IMR-90 (cell line): ENCODE measurements at regions not wholly inside any gene's neighbourhood (a gene's known extent, or its start where the extent isn't known, plus 50 kb on each side); places are given as distances from the start of the nearest gene placed in this dataset.

ENCODE experiments used
- ATAC-seq: fragments of 200-7000 bp; cut with Tn5 transposase; 2 replicates; pipeline ENCODE4 v1.9.1; 2020; ENCODE audit warnings: low read depth, mild to moderate bottlenecking, moderate library complexity
- BruUV-seq: library from RNA; stranded (reverse); fragments of 400-500 nt; replicated peaks from 2 replicates; lab custom pipeline; 2021; lab: Mats Ljungman, UMichigan
- CTCF ChIA-PET: fragments of 300-600 bp; formaldehyde crosslinking; extraction: SDS; loops from one replicate; lab custom pipeline; 2021; ENCODE audit warnings: antibody characterized with exemption; lab: Yijun Ruan, JAX
- POLR2A ChIA-PET: fragments of 300-600 bp; sonication (Branson Sonifier 250); formaldehyde crosslinking; loops from one replicate; lab custom pipeline; 2022; ENCODE audit warnings: antibody characterized with exemption; ENCODE audit not compliant: unreplicated experiment; lab: Charles Lee
- DNase-seq: peaks from one replicate; pipeline ENCODE4 v3.0.0; 2013
- H2AFZ ChIP-seq: replicated peaks from 2 replicates; pipeline ENCODE3; 2013; ENCODE audit warnings: low read length, mild to moderate bottlenecking; ENCODE audit not compliant: poor library complexity
- H2AK5ac ChIP-seq: 2 replicates; pipeline ENCODE4 v1.6.1; 2013; ENCODE audit warnings: low read depth, low read length, inconsistent platforms
- H2AK9ac ChIP-seq: replicated peaks from 2 replicates; pipeline ENCODE3; 2013; ENCODE audit warnings: mild to moderate bottlenecking, low read depth, low read length, moderate library complexity; ENCODE audit not compliant: poor library complexity
- H2BK120ac ChIP-seq: 2 replicates; pipeline ENCODE4 v1.6.1; 2013; ENCODE audit warnings: low read depth, low read length, inconsistent platforms
- H2BK15ac ChIP-seq: 3 replicates; pipeline ENCODE4 v1.6.1; 2013; ENCODE audit warnings: low read depth, low read length, inconsistent platforms
- H2BK20ac ChIP-seq: 2 replicates; pipeline ENCODE4 v1.6.1; 2013; ENCODE audit warnings: low read depth, mild to moderate bottlenecking, inconsistent platforms, low read length, moderate library complexity
- H2BK5ac ChIP-seq: 2 replicates; pipeline ENCODE4 v1.6.1; 2013; ENCODE audit warnings: mild to moderate bottlenecking, low read depth, low read length, inconsistent platforms; ENCODE audit not compliant: poor library complexity, severe bottlenecking
- H3K14ac ChIP-seq: replicated peaks from 2 replicates; pipeline ENCODE4 v1.6.1; 2013; ENCODE audit warnings: low read depth, low read length, inconsistent platforms
- H3K18ac ChIP-seq: 2 replicates; pipeline ENCODE4 v1.6.1; 2013; ENCODE audit warnings: low read depth, low read length, control low read depth
- H3K23ac ChIP-seq: 2 replicates; pipeline ENCODE4 v1.6.1; 2013; ENCODE audit warnings: low read depth, low read length, inconsistent platforms
- H3K27ac ChIP-seq: 2 replicates; pipeline ENCODE4 v1.5.1; 2013; ENCODE audit warnings: mild to moderate bottlenecking, control low read depth, low read length; ENCODE audit not compliant: insufficient read depth
- H3K27me3 ChIP-seq: 2 replicates; pipeline ENCODE4 v1.6.1; 2013; ENCODE audit warnings: low read length; ENCODE audit not compliant: control insufficient read depth, insufficient read depth
- H3K36me3 ChIP-seq: 2 replicates; pipeline ENCODE4 v1.6.1; 2013; ENCODE audit warnings: low read length, mixed read lengths; ENCODE audit not compliant: control insufficient read depth, insufficient read depth
- H3K4ac ChIP-seq: 2 replicates; pipeline ENCODE4 v1.6.1; 2013; ENCODE audit warnings: low read depth, low read length, inconsistent platforms
- H3K4me1 ChIP-seq: 2 replicates; pipeline ENCODE4 v1.6.1; 2013; ENCODE audit warnings: low read length, mixed read lengths; ENCODE audit not compliant: control insufficient read depth, insufficient read depth
- H3K4me2 ChIP-seq: 2 replicates; pipeline ENCODE4 v1.6.1; 2013; ENCODE audit warnings: low read depth, mild to moderate bottlenecking, control low read depth, low read length, moderate library complexity
- H3K4me3 ChIP-seq: 2 replicates; pipeline ENCODE4 v1.5.1; 2013; ENCODE audit warnings: low read depth, mild to moderate bottlenecking, control low read depth, low read length, moderate library complexity; ENCODE audit not compliant: insufficient read depth
- H3K56ac ChIP-seq: 2 replicates; pipeline ENCODE4 v1.6.1; 2013; ENCODE audit warnings: low read length, inconsistent platforms; ENCODE audit not compliant: insufficient read depth; ENCODE audit errors: extremely low read depth
- H3K79me1 ChIP-seq, 2 experiments: 2 replicates each; pipeline ENCODE4 v1.6.1; 2013; ENCODE audit warnings: low read length in 2 of 2, inconsistent platforms in 1 of 2, low read depth in 1 of 2
- H3K9ac ChIP-seq: 2 replicates; pipeline ENCODE4 v1.6.1; 2013; ENCODE audit warnings: low read depth, low read length, control low read depth
- H3K9me1 ChIP-seq: 2 replicates; pipeline ENCODE4 v1.6.1; 2013; ENCODE audit warnings: low read length, inconsistent platforms; ENCODE audit not compliant: insufficient read depth
- H3K9me3 ChIP-seq: 2 replicates; pipeline ENCODE4 v1.6.1; 2013; ENCODE audit warnings: low read length; ENCODE audit not compliant: control insufficient read depth, insufficient read depth
- H4K20me1 ChIP-seq: 2 replicates; pipeline ENCODE4 v1.6.1; 2013; ENCODE audit warnings: low read length, inconsistent platforms; ENCODE audit not compliant: insufficient read depth
- H4K5ac ChIP-seq: 2 replicates; pipeline ENCODE4 v1.6.1; 2013; ENCODE audit warnings: mild to moderate bottlenecking, low read depth, low read length, control low read depth
- H4K8ac ChIP-seq, 2 experiments: 2 replicates each; pipeline ENCODE4 v1.6.1; 2013; ENCODE audit warnings: low read depth in 2 of 2, low read length in 2 of 2, control low read depth in 1 of 2, inconsistent platforms in 1 of 2
- H4K91ac ChIP-seq: 2 replicates; pipeline ENCODE4 v1.6.1; 2013; ENCODE audit warnings: low read depth, low read length, inconsistent platforms; ENCODE audit not compliant: insufficient read depth
- BHLHE40 ChIP-seq: fragments of 150-350 bp; IDR thresholded peaks from 2 replicates; pipeline ENCODE4 v1.6.1; 2016; ENCODE audit warnings: mild to moderate bottlenecking, low read depth, low read length
- CHD1 ChIP-seq: IDR thresholded peaks from 2 replicates; pipeline ENCODE4 v1.6.1; 2012; ENCODE audit warnings: low read depth, low read length, improper control_type of control experiment
- CTCF ChIP-seq: conservative IDR thresholded peaks from 2 replicates; pipeline ENCODE4 v1.5.1; 2012; ENCODE audit warnings: mild to moderate bottlenecking, low read depth, low read length, improper control_type of control experiment
- ELK1 ChIP-seq: fragments of 150-350 bp; IDR thresholded peaks from 2 replicates; pipeline ENCODE4 v1.6.1; 2016; ENCODE audit warnings: low read depth, mild to moderate bottlenecking, low read length, moderate library complexity, borderline replicate concordance
- FOS ChIP-seq: fragments of 150-350 bp; IDR thresholded peaks from 2 replicates; pipeline ENCODE4 v1.6.1; 2016; ENCODE audit warnings: low read depth, low read length
- MAFK ChIP-seq: IDR thresholded peaks from 2 replicates; pipeline ENCODE4 v1.6.1; 2012; ENCODE audit warnings: low read depth, low read length, improper control_type of control experiment
- MAZ ChIP-seq: IDR thresholded peaks from 2 replicates; pipeline ENCODE4 v1.6.1; 2012; ENCODE audit warnings: low read depth, mild to moderate bottlenecking, low read length, improper control_type of control experiment, moderate library complexity, borderline replicate concordance
- NFE2L2 ChIP-seq: fragments of 150-350 bp; IDR thresholded peaks from 2 replicates; pipeline ENCODE4 v1.6.1; 2016; ENCODE audit warnings: low read depth, mild to moderate bottlenecking, low read length
- POLR2A ChIP-seq: IDR thresholded peaks from 2 replicates; pipeline ENCODE4 v1.6.1; 2012; ENCODE audit warnings: mild to moderate bottlenecking, low read depth, low read length
- RAD21 ChIP-seq: IDR thresholded peaks from 2 replicates; pipeline ENCODE4 v1.6.1; 2012; ENCODE audit warnings: low read length, improper control_type of control experiment
- RCOR1 ChIP-seq: IDR thresholded peaks from 2 replicates; pipeline ENCODE4 v1.6.1; 2012; ENCODE audit warnings: mild to moderate bottlenecking, low read length, improper control_type of control experiment; ENCODE audit not compliant: insufficient replicate concordance
- RFX5 ChIP-seq: IDR thresholded peaks from 2 replicates; pipeline ENCODE4 v1.8.0; 2012; ENCODE audit warnings: low read depth, mild to moderate bottlenecking, low read length, moderate library complexity
- WGBS, 2 experiments: methylation state at CpG; one replicate each; pipeline versions ENCODE4 v1.1.5 to v1.1.7; 2013; ENCODE audit warnings: missing lambda C conversion rate in 2 of 2; ENCODE audit not compliant: insufficient read length in 1 of 2; ENCODE audit errors: extremely low coverage in 2 of 2; 5-methylcytosine and 5-hydroxymethylcytosine counted together
- dilution Hi-C: fragments of 300-500 bp; cut with HindIII; formaldehyde crosslinking; loops from one replicate; pipeline ENCODE4 v1.14.3; 2018; ENCODE audit warnings: low sequenced_read_pairs; ENCODE audit not compliant: unreplicated experiment
- in situ Hi-C: fragments of 300-500 bp; cut with MboI; formaldehyde crosslinking; loops from 3 replicates; pipeline ENCODE4 v1.14.3; 2019; ENCODE audit warnings: low sequenced_read_pairs, inconsistent platforms, mixed read lengths
- intact Hi-C: fragments of 100-400 bp; cut with micrococcal nuclease; formaldehyde crosslinking; loops from 2 replicates; pipeline ENCODE4 v1.10.0; 2022

GRCh38 chr5:39495227-39495626, 70.4 kb upstream of the DAB2 start:
- no TSS peak for BruUV-seq
- H3K14ac ChIP-seq, result no peak overlapping the region
- no peak overlapping the region for H3K27ac ChIP-seq
- peaks cover 7% of the 10 kb centered on the region for H3K4me1 ChIP-seq
- H2AK5ac ChIP-seq, result no peak overlapping the region
- H3K79me1 ChIP-seq, result no peaks in the 10 kb centered on the region
- ChIA-PET CTCF (interaction anchor here (1.4 kb wide), 1 partner anchor 20 kb away, joined by 3 read pairs; no protein-coding TSS in a partner anchor), POLR2A (no interaction called here)
- no peak overlapping the region for H3K4me2 ChIP-seq
- H2AK9ac ChIP-seq, result no peak overlapping the region
- H2BK20ac ChIP-seq, result no peak overlapping the region
- DNase-seq (no peak), ATAC-seq (no peak)
- no peak overlapping the region for H3K56ac ChIP-seq
- H3K9me1 ChIP-seq, result no peaks in the 10 kb centered on the region; the same call in 1 of the 2 replicates
- intact Hi-C loops, result no loop called here
- in situ Hi-C loops, result no loop called here
- H3K27me3 ChIP-seq, result no peaks in the 10 kb centered on the region
- H4K5ac ChIP-seq, result no peak overlapping the region; the same call in 1 of the 2 replicates
- no peak overlapping the region for H3K4me3 ChIP-seq
- H4K8ac ChIP-seq, result no peak overlapping the region
- H2BK15ac ChIP-seq, result no peak overlapping the region
- peak overlapping the region; percentile 27; the same call in 1 of the 2 replicates for H3K18ac ChIP-seq
- no peak overlapping the region for H2AFZ ChIP-seq
- H2BK120ac ChIP-seq, result no peak overlapping the region
- no peaks in the 10 kb centered on the region for H3K36me3 ChIP-seq
- no CpG with 5 or more reads among the region's 1 CpG for WGBS, 2 experiments
- H2BK5ac ChIP-seq, result no peak overlapping the region
- TF ChIP-seq BHLHE40 (no peak), ELK1 (no peak), FOS (no peak), CHD1 (no peak), MAZ (no peak), RAD21 (no peak), NFE2L2 (no peak), RFX5 (no peak), MAFK (no peak), CTCF (no peak), RCOR1 (no peak), POLR2A (no peak)
- H3K9ac ChIP-seq, result no peak overlapping the region
- H4K20me1 ChIP-seq, result no peaks in the 10 kb centered on the region
- no peak overlapping the region for H3K23ac ChIP-seq
- H3K9me3 ChIP-seq, result no peaks in the 10 kb centered on the region
- H4K91ac ChIP-seq, result no peak overlapping the region
- no peak overlapping the region for H3K4ac ChIP-seq
- dilution Hi-C loops, result no loop called here
